Colonic mucosa (tissue), 4 donors: ENCODE measurements at regions not wholly inside any gene's neighbourhood (a gene's known extent, or its start where the extent isn't known, plus 50 kb on each side); places are given as distances from the start of the nearest gene placed in this dataset.

Experiments
- DNase-seq: peaks from one replicate; pipeline ENCODE4 v3.0.0-alpha.2; 2020
- H3K27ac ChIP-seq: fragments of 200-600 bp; one replicate; pipeline ENCODE4 v1.8.0; 2021
- H3K27me3 ChIP-seq: fragments of 200-600 bp; one replicate; pipeline ENCODE4 v1.8.0; 2021
- H3K36me3 ChIP-seq: fragments of 200-600 bp; one replicate; pipeline ENCODE4 v1.8.0; 2021
- H3K4me1 ChIP-seq: fragments of 200-600 bp; one replicate; pipeline ENCODE4 v1.8.0; 2021; ENCODE audit warnings: mild to moderate bottlenecking
- H3K4me3 ChIP-seq: fragments of 200-600 bp; one replicate; pipeline ENCODE4 v1.8.0; 2021
- H3K9ac ChIP-seq, 2 donors: one replicate each; pipeline ENCODE4 v1.7.0; 2013; ENCODE audit warnings: control low read depth in 2 of 2, low read depth in 2 of 2, low read length in 2 of 2
- H3K9me3 ChIP-seq: fragments of 200-600 bp; one replicate; pipeline ENCODE4 v1.8.0; 2021
- intact Hi-C: fragments of 100-400 bp; cut with DNase I; formaldehyde crosslinking; loops from one replicate; pipeline ENCODE4 v1.14.1; 2022
- TF ChIP-seq, protein P1 (sequence below): fragments of 200-600 bp; IDR thresholded peaks from one replicate; pipeline ENCODE4 v1.8.0; 2022; ENCODE audit warnings: antibody characterized with exemption, mild to moderate bottlenecking
- donor health status: healthy.
- donor health status: DM: no; HTN: no; CAD: no.
- donor health status: DM: no; HTN: no; CAD: no.

GRCh38 chr7:41579961-41580935, 122.6 kb downstream of the INHBA start:
- Histone ChIP-seq H3K4me1 (no peaks in the 10 kb centered on the region), H3K27me3 (no peaks in the 10 kb centered on the region), H3K9me3 (no peaks in the 10 kb centered on the region), H3K36me3 (no peaks in the 10 kb centered on the region), H3K27ac (no peak overlapping the region), H3K4me3 (no peak overlapping the region), H3K9ac (no peak overlapping the region)
- intact Hi-C loops, result no loop called here
- TF ChIP-seq, protein P1, sequence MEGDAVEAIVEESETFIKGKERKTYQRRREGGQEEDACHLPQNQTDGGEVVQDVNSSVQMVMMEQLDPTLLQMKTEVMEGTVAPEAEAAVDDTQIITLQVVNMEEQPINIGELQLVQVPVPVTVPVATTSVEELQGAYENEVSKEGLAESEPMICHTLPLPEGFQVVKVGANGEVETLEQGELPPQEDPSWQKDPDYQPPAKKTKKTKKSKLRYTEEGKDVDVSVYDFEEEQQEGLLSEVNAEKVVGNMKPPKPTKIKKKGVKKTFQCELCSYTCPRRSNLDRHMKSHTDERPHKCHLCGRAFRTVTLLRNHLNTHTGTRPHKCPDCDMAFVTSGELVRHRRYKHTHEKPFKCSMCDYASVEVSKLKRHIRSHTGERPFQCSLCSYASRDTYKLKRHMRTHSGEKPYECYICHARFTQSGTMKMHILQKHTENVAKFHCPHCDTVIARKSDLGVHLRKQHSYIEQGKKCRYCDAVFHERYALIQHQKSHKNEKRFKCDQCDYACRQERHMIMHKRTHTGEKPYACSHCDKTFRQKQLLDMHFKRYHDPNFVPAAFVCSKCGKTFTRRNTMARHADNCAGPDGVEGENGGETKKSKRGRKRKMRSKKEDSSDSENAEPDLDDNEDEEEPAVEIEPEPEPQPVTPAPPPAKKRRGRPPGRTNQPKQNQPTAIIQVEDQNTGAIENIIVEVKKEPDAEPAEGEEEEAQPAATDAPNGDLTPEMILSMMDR, result no peak
- no peak for DNase-seq

DNA sequence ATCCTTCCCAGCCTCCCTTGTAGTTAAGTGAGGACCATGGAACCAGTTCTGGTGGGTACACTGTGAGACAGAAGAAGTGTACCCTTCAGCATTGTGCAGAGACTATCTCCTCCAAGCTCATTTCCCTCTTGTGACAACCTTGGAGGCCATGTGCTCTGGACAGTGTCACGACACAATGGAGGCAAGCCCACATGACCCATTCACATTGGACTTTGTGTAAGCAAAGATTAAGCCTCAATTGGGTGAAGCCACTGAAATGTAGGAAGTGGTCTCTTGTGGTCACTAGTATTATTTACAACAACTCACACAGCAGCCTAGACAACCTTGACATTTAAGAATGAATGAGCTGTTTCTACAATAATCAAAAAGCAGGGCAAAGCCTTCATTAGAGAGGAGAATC, 124.2 kb downstream of the INHBA start:
- Histone ChIP-seq H3K36me3 (no peaks in the 10 kb centered on the region), H3K9me3 (no peaks in the 10 kb centered on the region), H3K27ac (no peak overlapping the region), H3K4me3 (no peak overlapping the region), H3K9ac (no peak overlapping the region), H3K27me3 (no peaks in the 10 kb centered on the region), H3K4me1 (no peaks in the 10 kb centered on the region)
- TF ChIP-seq, protein P1, result no peak
- intact Hi-C loops, result no loop called here
- DNase-seq, result no peak

DNA sequence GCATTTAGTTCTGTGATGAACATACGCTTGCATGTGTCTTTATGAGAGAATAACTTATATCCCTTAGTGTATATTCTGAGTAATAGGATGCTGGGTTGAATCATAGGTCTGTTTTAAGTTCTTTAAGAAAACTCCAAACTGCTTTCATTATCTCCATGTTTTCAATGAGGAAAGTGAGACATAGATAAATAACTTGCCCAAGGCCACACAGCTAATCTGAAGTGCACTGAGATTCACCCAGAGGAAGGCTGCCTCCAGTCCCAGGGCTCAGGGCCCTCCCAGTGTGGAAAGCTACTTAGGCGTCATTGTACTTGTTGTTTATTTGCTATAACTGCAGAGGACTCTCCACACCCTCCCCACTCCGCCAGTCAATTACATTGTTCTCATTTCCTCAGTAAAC, 126.7 kb downstream of the INHBA start:
- DNase-seq, result no peak
- no peaks in the 10 kb centered on the region for H3K4me1 ChIP-seq
- intact Hi-C loops, result no loop called here
- no peaks in the 10 kb centered on the region for H3K9me3 ChIP-seq
- no peak overlapping the region for H3K4me3 ChIP-seq
- H3K36me3 ChIP-seq, result no peaks in the 10 kb centered on the region
- no peak overlapping the region for H3K27ac ChIP-seq
- H3K27me3 ChIP-seq, result no peaks in the 10 kb centered on the region
- TF ChIP-seq, protein P1, result no peak
- no peak overlapping the region for H3K9ac ChIP-seq

DNA sequence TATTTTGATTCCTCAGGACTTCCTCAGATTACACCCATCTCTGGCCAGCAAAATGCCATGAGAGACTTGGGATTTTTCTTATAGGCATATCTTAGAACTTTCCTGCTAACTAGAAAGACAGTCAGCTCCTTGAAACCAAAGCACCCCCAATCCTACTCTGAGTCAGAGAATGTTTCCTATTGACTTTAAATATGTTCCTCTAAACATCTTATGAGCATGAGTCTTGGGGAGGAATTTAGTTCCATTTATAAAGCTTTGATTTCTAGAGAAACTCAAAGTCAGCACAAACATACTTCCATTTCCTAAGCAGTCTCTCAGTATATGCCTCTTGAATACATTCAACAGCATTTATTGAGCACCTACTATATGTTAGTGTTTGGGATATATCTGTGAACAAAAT, 128.5 kb downstream of the INHBA start:
- Histone ChIP-seq H3K4me3 (no peak overlapping the region), H3K27me3 (no peaks in the 10 kb centered on the region), H3K36me3 (no peaks in the 10 kb centered on the region), H3K27ac (no peak overlapping the region), H3K4me1 (no peaks in the 10 kb centered on the region), H3K9ac (no peak overlapping the region), H3K9me3 (no peaks in the 10 kb centered on the region)
- intact Hi-C loops, result no loop called here
- no peak for DNase-seq
- TF ChIP-seq, protein P1, result no peak

- Histone ChIP-seq H3K27me3 (no peaks in the 10 kb centered on the region), H3K9me3 (no peaks in the 10 kb centered on the region), H3K9ac (no peak overlapping the region), H3K27ac (no peak overlapping the region), H3K4me3 (no peak overlapping the region), H3K4me1 (no peaks in the 10 kb centered on the region), H3K36me3 (no peaks in the 10 kb centered on the region)
- no peak for DNase-seq
- TF ChIP-seq, protein P1, result no peak
- intact Hi-C loops, result no loop called here
Measured at GRCh38 chr7:41573862-41574261, 129.0 kb downstream of the INHBA start.
